ENCODE measurements at regions not wholly inside any gene's neighbourhood (a gene's known extent, or its start where the extent isn't known, plus 50 kb on each side); places are given as distances from the start of the nearest gene placed in this dataset.

- TF ChIP-seq CTCF (IDR thresholded peaks at IDR 0.05) (no peak), POLR2A (IDR thresholded peaks at IDR 0.05; ENCODE audit: low read depth) (no peak)
Measured at GRCh38 chr13:58119804-58120203, 488.3 kb downstream of the PCDH17 start.
